Breast epithelium (tissue), 3 donors: ENCODE measurements at regions not wholly inside any gene's neighbourhood (a gene's known extent, or its start where the extent isn't known, plus 50 kb on each side); places are given as distances from the start of the nearest gene placed in this dataset.

Experiments used
- CTCF ChIP-seq, 3 donors: fragments of 450-650 bp; IDR thresholded peaks; one replicate each; pipeline ENCODE4 v1.5.1; 2016 to 2017; ENCODE audit warnings: antibody characterized with exemption in 3 of 3, mild to moderate bottlenecking in 3 of 3, moderate library complexity in 3 of 3
- POLR2A ChIP-seq: fragments of 450-650 bp; IDR thresholded peaks from one replicate; pipeline ENCODE4 v1.6.1; 2016; ENCODE audit warnings: antibody characterized with exemption, mild to moderate bottlenecking, moderate library complexity
- POLR2AphosphoS5 ChIP-seq, 3 donors: sonication (generic); formaldehyde crosslinking; IDR thresholded peaks; one replicate each; pipeline ENCODE4 v1.6.1; 2017; ENCODE audit warnings: antibody characterized with exemption in 3 of 3

GRCh38 chr7:84533182-84533581 lies 338.6 kb upstream of the SEMA3A start:
- TF ChIP-seq CTCF (IDR thresholded peaks at IDR 0.05), result no peak
- TF ChIP-seq POLR2AphosphoS5 (IDR thresholded peaks at IDR 0.05), result no peak
- TF ChIP-seq POLR2A, result no peak
